ENCODE measurements at regions not wholly inside any gene's neighbourhood (a gene's known extent, or its start where the extent isn't known, plus 50 kb on each side); places are given as distances from the start of the nearest gene placed in this dataset.

DNA sequence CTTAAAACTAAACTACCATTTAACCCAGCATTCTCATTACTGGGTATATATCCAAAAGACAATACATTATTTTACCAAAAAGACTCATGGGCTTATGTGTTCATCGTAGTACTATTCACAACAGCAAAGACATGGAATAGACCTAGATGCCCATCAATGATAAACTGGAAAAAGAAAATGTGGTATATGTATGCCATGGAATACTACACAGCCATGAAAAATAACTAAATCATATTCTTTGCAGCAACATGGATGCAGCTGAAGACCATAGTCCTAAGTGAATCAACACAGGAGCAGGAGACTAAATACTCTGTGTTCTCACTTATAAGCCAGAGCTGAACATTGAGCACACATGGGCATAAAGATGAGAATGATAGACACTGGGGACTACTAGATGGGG, 645.1 kb upstream of the B3GALT2 start:
- H3K36me3 ChIP-seq (ENCODE audit: insufficient read depth, low read length), result no peaks in the 10 kb centered on the region
- no TSS peak for BruUV-seq (replicated peaks)
- DNase-seq (ENCODE audit: low spot score), result no peak
- H4K20me1 ChIP-seq (ENCODE audit: insufficient read depth, low read length), result no peaks in the 10 kb centered on the region
- H3K27ac ChIP-seq (ENCODE audit: low read depth, low read length, poor library complexity, severe bottlenecking), result no peak overlapping the region
- H3K9me3 ChIP-seq (ENCODE audit: low read length), result no peaks in the 10 kb centered on the region
- no peak overlapping the region for H2AFZ ChIP-seq (ENCODE audit: low read length)
- intact Hi-C loops (cut with micrococcal nuclease; ENCODE audit: unreplicated experiment), result no loop called here
- CTCF ChIA-PET (ENCODE audit: unreplicated experiment), result no interaction called here
- H3K4me3 ChIP-seq (ENCODE audit: low read depth, low read length, poor library complexity, severe bottlenecking), result no peak overlapping the region
- H3K79me2 ChIP-seq (ENCODE audit: insufficient read depth, low read depth, low read length), result no peaks in the 10 kb centered on the region
- POLR2A ChIA-PET, result no interaction called here
- no peak overlapping the region for H3K4me2 ChIP-seq (ENCODE audit: low read length)
- TF ChIP-seq, protein P1, sequence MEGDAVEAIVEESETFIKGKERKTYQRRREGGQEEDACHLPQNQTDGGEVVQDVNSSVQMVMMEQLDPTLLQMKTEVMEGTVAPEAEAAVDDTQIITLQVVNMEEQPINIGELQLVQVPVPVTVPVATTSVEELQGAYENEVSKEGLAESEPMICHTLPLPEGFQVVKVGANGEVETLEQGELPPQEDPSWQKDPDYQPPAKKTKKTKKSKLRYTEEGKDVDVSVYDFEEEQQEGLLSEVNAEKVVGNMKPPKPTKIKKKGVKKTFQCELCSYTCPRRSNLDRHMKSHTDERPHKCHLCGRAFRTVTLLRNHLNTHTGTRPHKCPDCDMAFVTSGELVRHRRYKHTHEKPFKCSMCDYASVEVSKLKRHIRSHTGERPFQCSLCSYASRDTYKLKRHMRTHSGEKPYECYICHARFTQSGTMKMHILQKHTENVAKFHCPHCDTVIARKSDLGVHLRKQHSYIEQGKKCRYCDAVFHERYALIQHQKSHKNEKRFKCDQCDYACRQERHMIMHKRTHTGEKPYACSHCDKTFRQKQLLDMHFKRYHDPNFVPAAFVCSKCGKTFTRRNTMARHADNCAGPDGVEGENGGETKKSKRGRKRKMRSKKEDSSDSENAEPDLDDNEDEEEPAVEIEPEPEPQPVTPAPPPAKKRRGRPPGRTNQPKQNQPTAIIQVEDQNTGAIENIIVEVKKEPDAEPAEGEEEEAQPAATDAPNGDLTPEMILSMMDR (conservative IDR thresholded peaks at IDR 0.05; ENCODE audit: low read length), result no peak
- TF ChIP-seq EZH2phosphoT487 (IDR thresholded peaks at IDR 0.05; ENCODE audit: borderline replicate concordance, low read depth, low read length), result no peak
- H3K4me1 ChIP-seq (ENCODE audit: insufficient read depth, low read length, poor library complexity, severe bottlenecking), result no peaks in the 10 kb centered on the region
- H3K9me2 ChIP-seq (ENCODE audit: insufficient read depth, low read length), result no peaks in the 10 kb centered on the region

- BruUV-seq (replicated peaks), result no TSS peak
- CTCF ChIA-PET (ENCODE audit: unreplicated experiment), result no interaction called here
- Histone ChIP-seq H3K27ac (ENCODE audit: low read depth, low read length, poor library complexity, severe bottlenecking) (no peak overlapping the region), H3K9me3 (ENCODE audit: low read length) (no peaks in the 10 kb centered on the region), H3K4me1 (ENCODE audit: insufficient read depth, low read length, poor library complexity, severe bottlenecking) (no peaks in the 10 kb centered on the region), H3K9me2 (ENCODE audit: insufficient read depth, low read length) (no peaks in the 10 kb centered on the region), H3K4me3 (ENCODE audit: low read depth, low read length, poor library complexity, severe bottlenecking) (no peak overlapping the region), H2AFZ (ENCODE audit: low read length) (no peak overlapping the region), H3K36me3 (ENCODE audit: insufficient read depth, low read length) (no peaks in the 10 kb centered on the region), H3K79me2 (ENCODE audit: insufficient read depth, low read depth, low read length) (no peaks in the 10 kb centered on the region), H4K20me1 (ENCODE audit: insufficient read depth, low read length) (no peaks in the 10 kb centered on the region), H3K4me2 (ENCODE audit: low read length) (no peak overlapping the region)
- DNase-seq (ENCODE audit: low spot score), result no peak
- TF ChIP-seq, protein P1 (conservative IDR thresholded peaks at IDR 0.05; ENCODE audit: low read length), result no peak
- no peak for TF ChIP-seq EZH2phosphoT487 (IDR thresholded peaks at IDR 0.05; ENCODE audit: borderline replicate concordance, low read depth, low read length)
- intact Hi-C loops (cut with micrococcal nuclease; ENCODE audit: unreplicated experiment), result no loop called here
- POLR2A ChIA-PET, result interaction anchor here (0.6 to 0.7 kb wide), 4 partner anchors 21 to 1112 kb away, joined by 3 to 5 read pairs (median 4); no protein-coding TSS in a partner anchor
These were observed 641.1 kb upstream of the B3GALT2 start for GRCh38 chr1:193827516-193827915.

DNA sequence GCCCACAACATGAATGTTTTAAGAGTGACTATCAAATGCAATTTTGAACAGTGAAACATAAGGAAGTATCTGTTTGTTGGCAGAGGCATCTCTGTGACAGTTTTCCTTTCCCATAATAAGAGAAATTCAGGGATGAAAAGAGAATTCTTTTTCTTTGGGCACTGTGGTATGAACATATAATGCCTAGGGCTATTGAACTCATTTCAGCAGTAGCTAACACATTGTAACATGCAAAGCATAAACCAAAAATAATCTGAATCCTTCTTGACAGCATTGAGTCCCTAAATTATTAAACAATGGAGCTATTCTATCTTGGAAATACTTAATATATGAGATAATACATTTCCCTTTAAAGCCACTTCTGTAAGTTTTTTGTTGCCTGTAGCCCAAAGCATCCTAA, 633.0 kb upstream of the B3GALT2 start:
- Histone ChIP-seq H2AFZ (ENCODE audit: low read length) (no peak overlapping the region), H3K4me1 (ENCODE audit: insufficient read depth, low read length, poor library complexity, severe bottlenecking) (no peaks in the 10 kb centered on the region), H3K9me3 (ENCODE audit: low read length) (no peaks in the 10 kb centered on the region), H3K27ac (ENCODE audit: low read depth, low read length, poor library complexity, severe bottlenecking) (no peak overlapping the region), H3K4me3 (ENCODE audit: low read depth, low read length, poor library complexity, severe bottlenecking) (no peak overlapping the region), H4K20me1 (ENCODE audit: insufficient read depth, low read length) (no peaks in the 10 kb centered on the region), H3K4me2 (ENCODE audit: low read length) (no peak overlapping the region), H3K79me2 (ENCODE audit: insufficient read depth, low read depth, low read length) (no peaks in the 10 kb centered on the region), H3K36me3 (ENCODE audit: insufficient read depth, low read length) (no peaks in the 10 kb centered on the region), H3K9me2 (ENCODE audit: insufficient read depth, low read length) (no peaks in the 10 kb centered on the region)
- no TSS peak for BruUV-seq (replicated peaks)
- TF ChIP-seq EZH2phosphoT487 (IDR thresholded peaks at IDR 0.05; ENCODE audit: borderline replicate concordance, low read depth, low read length), result no peak
- TF ChIP-seq, protein P1 (conservative IDR thresholded peaks at IDR 0.05; ENCODE audit: low read length), result no peak
- ChIA-PET CTCF (ENCODE audit: unreplicated experiment) (no interaction called here), POLR2A (interaction anchor here (0.5 to 0.8 kb wide), 5 partner anchors 13 to 1969 kb away, joined by 3 to 4 read pairs (median 3); no protein-coding TSS in a partner anchor)
- no peak for DNase-seq (ENCODE audit: low spot score)
- intact Hi-C loops (cut with micrococcal nuclease; ENCODE audit: unreplicated experiment), result no loop called here
